K562 (cell line): ENCODE measurements at regions not wholly inside any gene's neighbourhood (a gene's known extent, or its start where the extent isn't known, plus 50 kb on each side); places are given as distances from the start of the nearest gene placed in this dataset.

Experiments used
- CCAR2 ChIP-seq: fragments of 200-400 bp; formaldehyde crosslinking; IDR thresholded peaks from 2 replicates; pipeline ENCODE4 v1.6.1; 2017; ENCODE audit warnings: mild to moderate bottlenecking, low read depth, low read length
- CEBPB ChIP-seq: fragments of 450-650 bp; IDR thresholded peaks from 2 replicates; pipeline ENCODE4 v1.6.1; 2016; ENCODE audit warnings: missing genetic modification characterization, missing compliant biosample characterization
- CTCF ChIP-seq, 3 experiments: IDR thresholded peaks in 2 of 3; conservative IDR thresholded peaks in 1 of 3; 2 replicates each; pipeline ENCODE4 v1.5.1; 2011 to 2012; ENCODE audit warnings: low read length in 3 of 3, mild to moderate bottlenecking in 3 of 3, control low read depth in 2 of 3, improper control_type of control experiment in 1 of 3, inconsistent platforms in 1 of 3, low read depth in 1 of 3, mixed read lengths in 1 of 3, moderate library complexity in 1 of 3; ENCODE audit not compliant: insufficient read depth in 2 of 3
- ELK1 ChIP-seq: sonication (generic); formaldehyde crosslinking; IDR thresholded peaks from 2 replicates; pipeline ENCODE4 v1.8.1; 2022; ENCODE audit warnings: missing genetic modification reagents
- ETV6 ChIP-seq, 3 experiments: fragments of 150-350 bp in 1 of 3; sonication (generic) in 1 of 3; formaldehyde crosslinking in 1 of 3; IDR thresholded peaks; 2 replicates each; pipeline versions ENCODE4 v1.6.1 to v1.8.0; 2014 to 2022; ENCODE audit warnings: borderline replicate concordance in 2 of 3, low read depth in 2 of 3, antibody characterized with exemption in 1 of 3, low read length in 1 of 3, mild to moderate bottlenecking in 1 of 3, missing genetic modification reagents in 1 of 3
- MCM7 ChIP-seq, 2 experiments: fragments of 450-650 bp; IDR thresholded peaks; 2 replicates each; pipeline ENCODE4 v1.6.1; 2016 to 2018
- NFE2L1 ChIP-seq: fragments of 450-650 bp; IDR thresholded peaks from 2 replicates; pipeline ENCODE4 v1.6.1; 2016; ENCODE audit warnings: missing genetic modification characterization, low read depth, mild to moderate bottlenecking, missing compliant biosample characterization, moderate library complexity, borderline replicate concordance
- POLR2A ChIP-seq: fragments of 450-650 bp; conservative IDR thresholded peaks from 2 replicates; pipeline ENCODE4 v1.6.1; 2016
- POLR2AphosphoS5 ChIP-seq: IDR thresholded peaks from 2 replicates; pipeline ENCODE4 v1.6.1; 2011; ENCODE audit warnings: mild to moderate bottlenecking, low read depth, low read length, moderate library complexity; ENCODE audit not compliant: control insufficient read depth, insufficient read depth
- SMARCB1 ChIP-seq: IDR thresholded peaks from 2 replicates; pipeline ENCODE4 v1.6.1; 2011; ENCODE audit warnings: improper control_type of control experiment, low read depth; ENCODE audit not compliant: insufficient read length
- YY1 ChIP-seq, 3 experiments: IDR thresholded peaks; 2 replicates each; pipeline ENCODE4 v1.6.1; 2011; ENCODE audit warnings: low read length in 2 of 3, mild to moderate bottlenecking in 2 of 3, moderate library complexity in 2 of 3, borderline replicate concordance in 1 of 3, control low read depth in 1 of 3, low read depth in 1 of 3; ENCODE audit not compliant: insufficient read depth in 3 of 3, insufficient replicate concordance in 2 of 3, control insufficient read depth in 1 of 3, insufficient read length in 1 of 3; ENCODE audit errors: extremely low read depth in 1 of 3
- ZNF583 ChIP-seq: fragments of 250-450 bp; sonication (Bioruptor Pico); IDR thresholded peaks from 2 replicates; pipeline ENCODE4 v1.4.0; 2020
- ZNF785 ChIP-seq: fragments of 250-450 bp; sonication (Bioruptor Pico); IDR thresholded peaks from 2 replicates; pipeline ENCODE4 v1.4.0; 2020; ENCODE audit warnings: mild to moderate bottlenecking

- no peak for TF ChIP-seq CTCF (IDR thresholded peaks at IDR 0.05 in 2 of 3, conservative IDR thresholded peaks at IDR 0.05 in 1 of 3; ENCODE audit: insufficient read depth in 2 of 3, low read depth in 1 of 3, low read length in 3 of 3)
- no peak for TF ChIP-seq YY1 (IDR thresholded peaks at IDR 0.05; ENCODE audit: borderline replicate concordance in 1 of 3, control insufficient read depth in 1 of 3, extremely low read depth in 1 of 3, insufficient read depth in 3 of 3, insufficient read length in 1 of 3, insufficient replicate concordance in 2 of 3, low read depth in 1 of 3, low read length in 2 of 3)
- no peak for TF ChIP-seq CCAR2
- no peak for TF ChIP-seq ETV6 (IDR thresholded peaks at IDR 0.05; ENCODE audit: borderline replicate concordance in 1 of 2, low read depth in 2 of 2, low read length in 1 of 2)
- TF ChIP-seq ETV6 (CRISPR knock-in tag; IDR thresholded peaks at IDR 0.05; ENCODE audit: borderline replicate concordance), result no peak
- TF ChIP-seq ZNF583 (CRISPR knock-in tag), result no peak
- TF ChIP-seq POLR2A, result no peak
- TF ChIP-seq ELK1 (CRISPR knock-in tag), result no peak
- TF ChIP-seq POLR2AphosphoS5, result no peak
- TF ChIP-seq ZNF785 (CRISPR knock-in tag), result no peak
- TF ChIP-seq SMARCB1, result no peak
- TF ChIP-seq MCM7 (IDR thresholded peaks at IDR 0.05), result no peak
- no peak for TF ChIP-seq NFE2L1 (tag)
- TF ChIP-seq CEBPB (tag), result no peak
Measured at GRCh38 chr11:87971354-87971753, 203.9 kb downstream of the RAB38 start.
